AG10803 (cell line): ENCODE measurements at regions not wholly inside any gene's neighbourhood (a gene's known extent, or its start where the extent isn't known, plus 50 kb on each side); places are given as distances from the start of the nearest gene placed in this dataset.

ENCODE experiments used
- DNase-seq: peaks from one replicate; pipeline ENCODE4 v3.0.0; 2010; ENCODE audit warnings: low read depth
- H3K4me3 ChIP-seq: 2 replicates; pipeline ENCODE4 v1.5.1; 2011; ENCODE audit warnings: mild to moderate bottlenecking, low read length, control low read depth
- TF ChIP-seq, protein P1 (sequence below): conservative IDR thresholded peaks from 2 replicates; pipeline ENCODE4 v1.5.1; 2011; ENCODE audit warnings: mild to moderate bottlenecking, low read length, control low read depth, inconsistent platforms

DNA sequence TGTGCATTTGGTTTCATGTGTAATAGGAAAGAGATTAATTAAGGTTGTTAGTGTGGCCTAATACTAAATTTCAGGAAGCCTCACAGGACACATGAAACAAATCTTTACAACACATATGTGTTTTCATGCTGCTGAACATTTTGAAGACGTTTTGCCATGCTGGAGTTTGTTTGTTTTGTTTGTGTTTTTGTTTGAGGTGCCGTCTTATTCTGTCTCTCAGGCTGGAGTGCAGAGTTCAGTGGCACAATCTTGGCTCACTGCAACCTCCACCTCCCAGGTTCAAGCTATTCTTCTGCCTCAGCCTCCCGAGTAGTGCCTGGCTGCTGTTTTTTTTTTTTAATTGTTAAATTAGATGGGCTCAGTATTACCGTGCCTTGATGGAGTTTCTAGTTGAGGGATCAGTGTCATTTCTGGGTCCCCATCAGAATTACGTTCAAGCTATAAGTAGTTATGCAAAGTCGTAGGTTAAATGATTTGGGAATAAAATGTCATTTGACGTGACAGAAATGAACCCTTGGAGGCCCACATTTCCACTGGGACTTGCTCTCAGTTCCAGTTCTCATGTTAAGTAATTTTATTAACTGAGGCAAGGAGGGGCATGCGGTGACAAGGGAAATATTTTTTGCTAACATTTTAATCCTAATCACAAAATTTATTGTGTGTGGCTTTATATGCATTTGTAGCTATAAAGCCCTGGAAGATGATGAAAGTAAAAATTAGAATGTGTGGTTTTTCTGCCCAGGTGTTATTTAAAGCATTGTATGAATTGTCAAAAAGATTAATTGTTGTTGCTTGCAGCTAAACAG, 196.9 kb downstream of the TM9SF2 start:
- no peak overlapping the region for H3K4me3 ChIP-seq
- TF ChIP-seq, protein P1, sequence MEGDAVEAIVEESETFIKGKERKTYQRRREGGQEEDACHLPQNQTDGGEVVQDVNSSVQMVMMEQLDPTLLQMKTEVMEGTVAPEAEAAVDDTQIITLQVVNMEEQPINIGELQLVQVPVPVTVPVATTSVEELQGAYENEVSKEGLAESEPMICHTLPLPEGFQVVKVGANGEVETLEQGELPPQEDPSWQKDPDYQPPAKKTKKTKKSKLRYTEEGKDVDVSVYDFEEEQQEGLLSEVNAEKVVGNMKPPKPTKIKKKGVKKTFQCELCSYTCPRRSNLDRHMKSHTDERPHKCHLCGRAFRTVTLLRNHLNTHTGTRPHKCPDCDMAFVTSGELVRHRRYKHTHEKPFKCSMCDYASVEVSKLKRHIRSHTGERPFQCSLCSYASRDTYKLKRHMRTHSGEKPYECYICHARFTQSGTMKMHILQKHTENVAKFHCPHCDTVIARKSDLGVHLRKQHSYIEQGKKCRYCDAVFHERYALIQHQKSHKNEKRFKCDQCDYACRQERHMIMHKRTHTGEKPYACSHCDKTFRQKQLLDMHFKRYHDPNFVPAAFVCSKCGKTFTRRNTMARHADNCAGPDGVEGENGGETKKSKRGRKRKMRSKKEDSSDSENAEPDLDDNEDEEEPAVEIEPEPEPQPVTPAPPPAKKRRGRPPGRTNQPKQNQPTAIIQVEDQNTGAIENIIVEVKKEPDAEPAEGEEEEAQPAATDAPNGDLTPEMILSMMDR: no peak
- no peak for DNase-seq

GRCh38 chr13:99695857-99696256, 194.6 kb downstream of the TM9SF2 start:
- TF ChIP-seq, protein P1: no peak
- DNase-seq: no peak
- H3K4me3 ChIP-seq: no peak overlapping the region

GRCh38 chr13:99693852-99694611, 192.8 kb downstream of the TM9SF2 start:
- H3K4me3 ChIP-seq: no peak overlapping the region
- TF ChIP-seq, protein P1: no peak

GRCh38 chr13:99693351-99693750, 192.1 kb downstream of the TM9SF2 start:
- TF ChIP-seq, protein P1: no peak
- H3K4me3 ChIP-seq: no peak overlapping the region
- DNase-seq: no peak

More at GRCh38 chr13:99693852-99694611, 192.8 kb downstream of the TM9SF2 start:
- DNase-seq: no peak

GRCh38 chr13:99692854-99693253, 191.6 kb downstream of the TM9SF2 start:
- TF ChIP-seq, protein P1: no peak
- H3K4me3 ChIP-seq: no peak overlapping the region
- no peak for DNase-seq

DNA sequence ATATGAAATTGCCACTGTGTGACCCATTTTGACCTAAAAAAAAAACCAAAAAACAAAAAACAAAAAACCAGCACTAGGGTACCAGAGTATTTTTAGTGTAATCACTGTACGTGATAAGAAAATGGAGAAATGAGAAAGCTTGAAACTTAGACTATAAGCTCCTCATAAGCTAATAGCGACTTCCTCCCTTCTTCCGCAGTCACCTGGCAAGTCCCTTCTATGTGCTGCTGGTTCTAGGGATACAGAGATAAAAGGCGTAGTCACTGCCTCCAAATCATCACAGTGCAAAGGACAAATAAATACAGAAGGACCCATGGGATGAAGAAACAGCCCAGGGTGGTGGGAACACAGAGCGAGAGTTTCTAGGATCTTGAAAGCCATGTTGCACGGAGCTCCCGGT, 190.3 kb downstream of the TM9SF2 start:
- no peak overlapping the region for H3K4me3 ChIP-seq
- TF ChIP-seq, protein P1: no peak
- no peak for DNase-seq
